NB4 (cell line): ENCODE measurements at regions not wholly inside any gene's neighbourhood (a gene's known extent, or its start where the extent isn't known, plus 50 kb on each side); places are given as distances from the start of the nearest gene placed in this dataset.

Experiments
- DNase-seq: peaks from one replicate; pipeline ENCODE4 v3.0.0; 2010; ENCODE audit warnings: low read depth
- H3K4me3 ChIP-seq: one replicate; pipeline ENCODE4 v1.5.1; 2011; ENCODE audit warnings: mild to moderate bottlenecking, low read depth, low read length, moderate library complexity
- CTCF ChIP-seq: IDR thresholded peaks from one replicate; pipeline ENCODE4 v1.5.1; 2012; ENCODE audit warnings: low read depth, low read length
- MYC ChIP-seq: IDR thresholded peaks from 2 replicates; pipeline ENCODE4 v1.6.1; 2011; ENCODE audit warnings: low read depth, low read length
- POLR2A ChIP-seq: IDR thresholded peaks from 2 replicates; pipeline ENCODE4 v1.6.1; 2011; ENCODE audit warnings: mild to moderate bottlenecking; ENCODE audit not compliant: insufficient read length; ENCODE audit errors: extremely low read depth
- TF ChIP-seq, protein P1 (sequence below): IDR thresholded peaks from 2 replicates; pipeline ENCODE4 v1.6.1; 2011; ENCODE audit warnings: low read depth, low read length

DNA sequence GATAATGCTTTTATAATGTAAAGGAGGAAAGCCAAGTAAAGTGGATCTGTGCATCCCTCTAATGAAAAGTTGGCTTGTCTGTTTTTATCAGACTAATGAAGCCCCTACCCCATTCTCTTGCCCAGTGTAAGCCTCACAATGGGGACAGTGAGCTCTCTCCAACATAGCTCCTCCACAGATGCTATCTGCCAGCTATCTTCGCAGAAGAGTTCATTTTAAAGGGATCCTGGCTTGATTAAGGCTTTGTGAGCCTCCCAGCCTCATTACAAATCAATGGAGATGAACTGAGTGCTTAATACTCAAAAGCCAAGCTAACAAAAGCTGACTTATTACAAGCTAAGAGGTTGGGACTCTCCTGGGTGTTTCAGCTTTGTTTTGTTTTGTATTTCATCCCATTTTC, 514.7 kb downstream of the NUF2 start:
- TF ChIP-seq MYC (no peak), CTCF (no peak), POLR2A (no peak)
- TF ChIP-seq, protein P1, sequence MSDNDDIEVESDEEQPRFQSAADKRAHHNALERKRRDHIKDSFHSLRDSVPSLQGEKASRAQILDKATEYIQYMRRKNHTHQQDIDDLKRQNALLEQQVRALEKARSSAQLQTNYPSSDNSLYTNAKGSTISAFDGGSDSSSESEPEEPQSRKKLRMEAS: no peak
- no peak overlapping the region for H3K4me3 ChIP-seq
- DNase-seq: no peak

DNA sequence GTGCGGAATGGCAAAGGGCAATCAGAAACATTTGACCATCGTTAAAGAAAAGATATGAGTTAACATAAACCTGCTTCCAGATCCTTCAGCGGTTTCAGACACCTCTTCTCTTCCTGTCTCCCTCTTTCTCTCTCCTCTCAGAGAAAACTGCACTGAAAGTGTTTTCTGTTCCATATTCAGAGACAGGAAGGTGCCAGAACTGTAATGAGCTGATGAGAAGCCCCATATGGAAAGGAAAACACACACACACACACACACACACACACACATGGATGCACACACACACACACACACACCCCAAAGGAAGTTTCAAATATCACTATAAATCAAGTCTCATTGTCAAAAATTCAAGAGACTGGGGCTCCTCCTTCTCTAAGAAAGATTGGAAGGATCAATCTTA, 515.5 kb downstream of the NUF2 start:
- no peak overlapping the region for H3K4me3 ChIP-seq
- no peak for DNase-seq
- TF ChIP-seq, protein P1: no peak
- TF ChIP-seq CTCF: no peak
- no peak for TF ChIP-seq MYC
- TF ChIP-seq POLR2A: no peak

DNA sequence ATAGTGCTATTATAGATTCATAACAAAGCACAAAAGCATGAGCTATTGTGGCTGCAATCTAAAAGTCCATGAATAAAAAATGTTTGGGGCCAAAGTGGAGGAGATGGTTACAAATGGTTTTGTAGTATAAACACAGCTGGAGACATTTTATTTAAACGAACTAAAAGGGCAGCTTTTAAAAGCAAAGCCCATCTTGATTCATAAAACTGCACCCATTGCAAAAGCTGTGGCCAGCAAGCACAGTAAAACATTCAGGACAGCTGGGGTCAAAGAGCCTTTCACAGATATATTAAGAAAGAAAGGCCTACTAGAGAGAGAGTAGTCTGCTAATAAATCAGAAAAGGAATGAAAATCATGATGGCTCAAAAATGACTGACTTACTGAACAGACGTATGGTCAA, 520.8 kb downstream of the NUF2 start:
- H3K4me3 ChIP-seq: no peak overlapping the region
- no peak for DNase-seq
- TF ChIP-seq CTCF (no peak), POLR2A (no peak), MYC (no peak)
- TF ChIP-seq, protein P1: no peak

DNA sequence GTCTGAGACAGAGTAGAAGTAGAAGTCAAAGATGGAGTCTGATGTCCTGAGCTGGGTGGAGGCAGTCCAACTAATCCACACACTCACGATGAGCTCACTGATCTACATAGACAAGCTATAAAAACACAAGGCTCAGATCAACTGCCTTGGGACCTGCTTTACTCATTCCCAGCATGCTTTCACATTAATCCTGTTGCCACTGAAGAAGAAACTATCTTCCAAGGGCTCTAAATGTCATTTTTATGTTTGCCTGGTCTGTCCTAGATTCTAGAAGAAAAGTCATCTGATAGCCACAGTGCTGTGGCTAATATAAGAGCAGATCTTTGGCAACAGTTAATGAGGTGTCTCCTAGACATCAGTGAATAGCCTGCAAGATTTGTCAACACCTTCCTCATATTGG, 522.7 kb downstream of the NUF2 start:
- TF ChIP-seq MYC (no peak), POLR2A (no peak), CTCF (no peak)
- TF ChIP-seq, protein P1: no peak
- H3K4me3 ChIP-seq: no peak overlapping the region
- DNase-seq: no peak

GRCh38 chr1:163845279-163845678, 523.5 kb downstream of the NUF2 start:
- no peak for DNase-seq

More at GRCh38 chr1:163845279-163845678, 523.5 kb downstream of the NUF2 start:
- H3K4me3 ChIP-seq: no peak overlapping the region
- TF ChIP-seq, protein P1: no peak
- TF ChIP-seq CTCF (no peak), MYC (no peak), POLR2A (no peak)
